GM19351 (cell line): ENCODE measurements at regions not wholly inside any gene's neighbourhood (a gene's known extent, or its start where the extent isn't known, plus 50 kb on each side); places are given as distances from the start of the nearest gene placed in this dataset.
"Not testable (repeated sequence)": the region's sequence is repeated elsewhere in the genome, so short reads cannot be mapped to it uniquely, and the experiment has no call there.

ENCODE experiments used
- ATAC-seq: cut with Tn5 transposase; IDR thresholded peaks from one replicate; pipeline ENCODE4 v1.9.1; 2021; ENCODE audit warnings: mild to moderate bottlenecking, moderate library complexity; ENCODE audit not compliant: unreplicated experiment

DNA sequence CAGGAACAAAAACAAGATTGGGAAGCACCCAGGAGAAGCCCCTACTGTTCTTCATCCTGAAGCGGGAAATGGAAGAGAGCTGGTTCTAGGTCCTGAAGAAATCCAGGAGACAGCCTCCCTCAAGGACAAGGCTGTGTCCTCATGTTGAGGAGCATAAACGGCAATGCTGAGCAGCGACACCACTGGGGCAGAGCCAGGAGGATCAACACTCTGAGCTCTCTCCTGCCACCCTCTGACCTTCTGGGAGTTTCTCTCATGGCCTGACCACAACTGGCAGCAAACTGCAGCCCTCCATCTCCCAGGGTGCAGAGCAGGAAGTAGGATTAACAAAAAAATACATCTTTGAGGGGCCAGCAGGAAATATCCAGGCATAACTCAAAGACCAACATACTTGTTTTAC is 1292.2 kb upstream of the TMEM132C start:
- no peak for ATAC-seq

- no peak for ATAC-seq
Measured at GRCh38 chr12:126976579-126976978, 1290.4 kb upstream of the TMEM132C start.

- not testable (repeated sequence) for ATAC-seq
Measured at GRCh38 chr12:126979564-126979963, 1287.4 kb upstream of the TMEM132C start.

DNA sequence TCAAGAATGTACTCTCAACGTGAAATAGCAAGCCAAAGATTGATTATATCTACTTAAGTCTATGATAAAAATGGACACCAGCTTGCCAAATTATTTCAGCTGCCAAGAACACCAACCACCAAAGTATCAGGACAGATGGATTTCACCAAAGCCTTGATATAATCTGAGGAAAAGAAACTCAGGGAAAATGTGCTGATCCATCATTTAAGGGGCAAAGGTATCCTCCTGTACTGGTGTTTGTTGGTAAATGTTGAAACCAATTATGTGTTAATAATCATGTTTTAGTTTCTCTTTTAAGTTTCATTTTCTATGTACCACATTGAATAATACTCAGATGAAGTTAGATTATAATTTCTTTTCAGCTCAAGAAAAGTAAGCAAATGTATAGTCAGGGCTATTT is 1284.3 kb upstream of the TMEM132C start:
- no peak for ATAC-seq

DNA sequence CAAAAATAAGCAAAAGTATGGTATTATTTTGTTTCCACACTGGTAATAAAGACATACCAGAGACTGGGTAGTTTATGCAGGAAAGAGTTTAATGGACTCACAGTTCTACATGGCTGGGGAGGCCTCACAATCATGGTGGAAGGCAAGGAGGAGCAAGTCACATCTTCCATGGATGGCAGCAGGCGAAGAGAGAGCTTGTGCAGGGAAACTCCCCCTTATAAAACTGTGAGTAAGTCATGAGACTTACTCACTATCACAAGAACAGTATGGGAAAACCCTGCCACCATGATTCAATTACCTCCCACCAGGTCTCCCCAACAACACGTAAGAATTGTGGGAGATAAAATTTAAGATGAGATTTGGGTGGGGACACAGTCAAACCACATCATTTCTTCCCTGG is 1283.2 kb upstream of the TMEM132C start:
- ATAC-seq, result not testable (repeated sequence)

- ATAC-seq, result not testable (repeated sequence)
Measured at GRCh38 chr12:126985663-126986062, 1281.3 kb upstream of the TMEM132C start.

- ATAC-seq, result no peak
Measured at GRCh38 chr12:126989532-126989931, 1277.4 kb upstream of the TMEM132C start.

GRCh38 chr12:126993898-126994297 is 1273.1 kb upstream of the TMEM132C start:
- no peak for ATAC-seq

GRCh38 chr12:126994599-126994998 is 1272.4 kb upstream of the TMEM132C start:
- no peak for ATAC-seq

- no peak for ATAC-seq
Measured at GRCh38 chr12:126998031-126998430, 1268.9 kb upstream of the TMEM132C start.

DNA sequence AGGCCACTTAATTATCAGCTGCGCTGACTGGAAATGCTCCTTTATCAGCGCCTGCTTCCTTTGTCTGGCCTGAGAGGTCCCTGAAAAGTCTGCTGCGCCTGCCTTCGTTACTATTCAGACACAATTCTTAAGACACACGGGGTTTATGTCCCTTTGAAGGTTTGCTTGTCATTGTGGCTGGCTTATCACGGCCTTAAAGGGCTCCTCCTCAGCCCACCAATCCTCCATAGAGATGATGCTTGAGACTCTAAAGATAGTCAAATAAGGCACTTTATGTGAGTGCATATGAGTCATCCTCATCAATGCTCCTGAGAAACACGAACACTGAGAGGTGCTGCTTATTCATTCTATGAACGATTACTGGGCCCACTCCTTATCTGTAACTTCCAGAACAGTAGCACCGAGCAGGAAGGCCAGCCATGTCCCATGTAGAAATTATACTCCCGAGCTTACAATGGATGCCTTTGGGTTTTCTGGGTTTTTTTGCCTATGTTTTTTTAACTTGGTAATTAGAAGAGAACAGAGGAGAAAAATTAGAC is 1268.2 kb upstream of the TMEM132C start:
- no peak for ATAC-seq

DNA sequence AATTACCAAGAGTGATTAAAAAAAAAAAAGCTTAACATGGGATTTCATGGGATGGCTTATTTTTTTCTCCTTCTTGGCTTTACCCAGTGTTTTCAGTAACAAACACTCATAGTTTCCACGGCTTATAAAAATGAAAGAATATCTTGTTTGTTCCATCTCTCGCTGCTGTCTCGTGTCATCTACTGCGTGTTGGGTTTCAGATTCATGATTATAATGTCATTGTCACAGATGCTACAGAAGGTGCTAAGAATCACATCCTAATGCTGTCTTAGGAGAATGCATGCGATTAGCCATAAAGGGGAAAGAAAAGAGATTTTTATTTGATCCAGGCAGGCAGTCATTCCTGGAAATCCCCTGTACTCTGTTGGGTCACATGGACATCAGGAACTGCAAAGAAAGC is 1267.6 kb upstream of the TMEM132C start:
- no peak for ATAC-seq

DNA sequence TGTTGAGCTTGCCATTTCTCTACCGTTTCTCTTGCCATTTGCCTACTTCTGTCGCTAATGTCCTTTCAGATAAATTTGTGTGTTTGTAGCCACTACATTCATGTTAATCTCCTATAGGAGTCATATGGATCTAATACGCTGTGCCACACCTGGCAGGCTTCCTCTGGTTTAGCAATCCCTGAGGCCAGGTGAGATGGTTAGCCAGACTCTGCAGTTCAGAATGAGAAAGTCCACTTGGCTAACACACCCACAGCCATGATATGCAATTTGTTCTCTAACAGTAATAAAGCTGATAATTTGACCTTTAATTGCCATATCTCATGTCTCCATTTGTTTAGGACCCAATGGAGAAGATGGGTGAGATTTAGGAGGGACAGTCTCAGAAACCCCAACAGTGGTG is 1261.6 kb upstream of the TMEM132C start:
- no peak for ATAC-seq

- no peak for ATAC-seq
Measured at GRCh38 chr12:127006972-127007371, 1260.0 kb upstream of the TMEM132C start.

- no peak for ATAC-seq
Measured at GRCh38 chr12:127008755-127009403, 1258.1 kb upstream of the TMEM132C start.

DNA sequence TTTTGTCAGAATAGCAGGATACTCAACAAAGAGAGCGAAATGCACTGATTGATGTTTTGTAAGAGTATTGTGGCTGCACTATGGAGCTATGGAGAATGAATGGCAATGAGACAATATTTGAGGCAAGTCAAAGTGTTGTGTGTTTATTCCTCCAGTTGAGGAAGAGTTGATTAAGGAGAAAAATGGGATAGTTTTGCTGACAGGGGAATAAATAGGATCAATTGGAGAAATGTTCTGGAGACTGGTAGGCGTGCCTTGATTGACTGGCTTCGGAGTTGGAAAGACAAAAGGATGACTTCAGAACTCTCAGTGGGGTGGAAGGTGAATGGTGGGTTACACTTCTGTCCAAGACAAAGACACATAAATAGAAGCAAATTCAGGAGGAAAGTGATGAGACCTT is 1254.9 kb upstream of the TMEM132C start:
- ATAC-seq, result no peak

DNA sequence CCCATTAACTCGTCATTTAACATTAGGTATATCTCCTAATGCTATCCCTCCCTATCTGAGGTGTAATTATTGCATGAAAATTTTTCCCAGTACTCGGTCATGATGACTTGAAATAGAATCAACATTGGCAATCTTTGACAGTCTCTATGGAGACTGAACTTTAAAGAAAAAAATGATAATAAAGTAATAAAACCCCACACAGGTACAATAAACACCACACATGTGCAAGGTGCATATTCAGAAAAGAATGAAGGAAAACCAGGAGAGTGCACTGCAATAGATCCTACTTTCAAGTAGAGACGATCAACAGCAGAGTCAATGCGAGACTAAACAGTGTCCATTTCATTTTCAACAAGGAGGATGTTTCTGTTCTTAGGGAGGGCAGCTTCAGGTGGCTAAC is 1253.8 kb upstream of the TMEM132C start:
- ATAC-seq, result no peak

GRCh38 chr12:127014079-127014478 is 1252.9 kb upstream of the TMEM132C start:
- no peak for ATAC-seq

GRCh38 chr12:127024791-127025190 is 1242.2 kb upstream of the TMEM132C start:
- ATAC-seq, result no peak

DNA sequence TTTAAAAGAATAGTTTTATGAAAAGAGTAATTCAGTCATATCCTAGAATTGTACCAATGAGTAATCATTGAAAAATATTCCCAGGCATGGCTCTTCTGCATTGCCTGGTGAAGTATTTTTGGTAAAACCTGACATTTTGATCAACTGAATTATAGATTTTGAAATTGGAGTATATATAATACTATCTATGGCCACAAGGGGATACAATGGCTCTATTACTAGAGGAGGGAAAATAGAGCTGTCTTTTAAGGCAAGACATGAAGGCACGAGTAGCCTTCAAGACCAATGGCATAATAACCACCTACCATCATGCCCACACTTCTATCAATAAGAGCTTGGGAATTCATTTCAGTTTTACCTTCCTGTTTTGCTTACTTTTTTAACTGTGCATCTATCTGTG is 1241.4 kb upstream of the TMEM132C start:
- no peak for ATAC-seq

DNA sequence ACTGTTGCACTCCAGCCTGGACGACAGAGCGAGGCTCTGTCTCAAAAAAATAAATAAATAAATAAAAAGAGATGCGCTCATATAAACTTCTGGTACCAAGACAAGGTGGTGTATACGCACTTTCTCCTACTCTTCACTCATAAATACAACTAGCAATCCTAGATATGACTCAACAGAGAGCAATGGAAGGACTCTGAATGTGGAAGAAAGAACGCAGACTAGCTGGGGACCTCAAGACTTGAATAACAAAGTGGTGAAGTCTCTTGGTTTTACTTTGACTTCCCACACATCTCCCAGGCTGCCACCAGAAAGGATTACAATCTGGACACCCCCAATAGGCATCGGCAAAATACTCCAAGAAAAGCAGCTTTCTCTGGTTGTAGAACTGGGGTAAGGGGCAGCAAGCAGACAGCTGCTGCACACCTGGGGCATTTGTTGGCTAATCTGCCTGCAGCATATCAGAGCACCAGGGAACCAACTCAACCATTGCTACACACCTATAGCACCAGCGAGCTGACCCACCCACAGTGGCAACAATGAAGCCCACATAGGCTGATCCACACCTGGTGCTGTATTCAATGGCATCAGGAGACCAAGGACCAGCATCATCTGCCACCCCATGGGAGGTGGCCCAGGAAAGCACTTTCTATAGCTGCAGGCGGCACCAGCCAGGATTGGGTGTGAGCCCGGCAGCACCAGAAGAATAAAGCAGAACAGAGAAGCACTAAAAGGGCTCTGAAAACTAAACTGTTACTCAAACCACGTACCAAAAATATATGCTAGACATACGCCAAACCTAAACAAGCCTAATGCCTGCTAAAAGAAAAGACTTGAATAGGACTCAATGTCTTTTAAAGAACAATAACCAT is 1231.7 kb upstream of the TMEM132C start:
- no peak for ATAC-seq

- ATAC-seq, result no peak
Measured at GRCh38 chr12:127038152-127038551, 1228.8 kb upstream of the TMEM132C start.
